Suprapubic skin (tissue), 4 donors: ENCODE measurements at regions not wholly inside any gene's neighbourhood (a gene's known extent, or its start where the extent isn't known, plus 50 kb on each side); places are given as distances from the start of the nearest gene placed in this dataset.

Experiments used
- DNase-seq, 2 donors: peaks; one replicate each; pipeline ENCODE4 v3.0.0-alpha.2; 2019; ENCODE audit warnings: low spot score in 2 of 2
- H3K27ac ChIP-seq: fragments of 200-600 bp; sonication (generic); one replicate; pipeline ENCODE4 v1.5.1; 2019
- H3K27me3 ChIP-seq: fragments of 200-600 bp; sonication (generic); one replicate; pipeline ENCODE4 v1.5.1; 2019
- H3K36me3 ChIP-seq: fragments of 200-600 bp; sonication (generic); one replicate; pipeline ENCODE4 v1.5.1; 2019
- H3K4me1 ChIP-seq: fragments of 200-600 bp; sonication (generic); one replicate; pipeline ENCODE4 v1.5.1; 2019
- H3K4me3 ChIP-seq: fragments of 200-600 bp; sonication (generic); one replicate; pipeline ENCODE4 v1.5.1; 2019; ENCODE audit warnings: mild to moderate bottlenecking
- H3K9me3 ChIP-seq: fragments of 200-600 bp; sonication (generic); one replicate; pipeline ENCODE4 v1.5.1; 2019
- EP300 ChIP-seq: sonication (generic); formaldehyde crosslinking; IDR thresholded peaks from one replicate; pipeline ENCODE4 v1.6.1; 2017; ENCODE audit warnings: antibody characterized with exemption
- POLR2A ChIP-seq, 2 donors: fragments of 450-650 bp; IDR thresholded peaks; one replicate each; pipeline ENCODE4 v1.6.1; 2017; ENCODE audit warnings: antibody characterized with exemption in 2 of 2, mild to moderate bottlenecking in 2 of 2, moderate library complexity in 2 of 2
- POLR2AphosphoS5 ChIP-seq, 3 donors: sonication (generic); formaldehyde crosslinking; IDR thresholded peaks; one replicate each; pipeline ENCODE4 v1.6.1; 2017; ENCODE audit warnings: antibody characterized with exemption in 3 of 3
- WGBS: methylation state at CpG from one replicate; pipeline ENCODE4 v1.1.5; 2018; 5-methylcytosine and 5-hydroxymethylcytosine counted together
- TF ChIP-seq, protein P1 (sequence below), 2 donors: fragments of 200-600 bp in 1 of 2; fragments of 450-650 bp in 1 of 2; sonication (generic) in 1 of 2; IDR thresholded peaks; one replicate each; pipeline ENCODE4 v1.5.1; 2016 to 2019; ENCODE audit warnings: antibody characterized with exemption in 2 of 2, mild to moderate bottlenecking in 1 of 2, moderate library complexity in 1 of 2

DNA sequence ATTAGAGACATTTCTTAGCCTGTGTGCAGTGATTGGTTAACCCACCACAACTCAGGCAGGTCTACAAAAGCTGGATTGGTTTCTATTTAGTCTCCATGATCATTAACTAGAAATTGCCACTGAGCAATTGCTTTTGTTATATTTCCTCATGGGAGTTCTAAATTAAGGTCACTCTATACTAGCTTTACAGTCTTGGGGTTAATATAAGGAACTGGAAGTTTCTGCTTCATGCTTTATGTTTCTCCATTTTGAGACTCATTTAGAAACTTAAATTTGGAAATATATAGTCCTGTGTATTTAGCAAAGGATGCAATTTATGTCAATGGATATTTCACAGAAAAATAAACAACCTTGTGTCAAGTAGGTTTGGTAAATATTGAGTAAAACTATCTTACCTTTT lies 137.5 kb downstream of the HLX start:
- Histone ChIP-seq H3K27me3 (no peaks in the 10 kb centered on the region), H3K27ac (no peak overlapping the region), H3K9me3 (no peaks in the 10 kb centered on the region), H3K4me3 (no peak overlapping the region), H3K4me1 (no peaks in the 10 kb centered on the region), H3K36me3 (no peaks in the 10 kb centered on the region)
- TF ChIP-seq POLR2AphosphoS5 (IDR thresholded peaks at IDR 0.05) (no peak), POLR2A (IDR thresholded peaks at IDR 0.05) (no peak), EP300 (no peak)
- TF ChIP-seq, protein P1, sequence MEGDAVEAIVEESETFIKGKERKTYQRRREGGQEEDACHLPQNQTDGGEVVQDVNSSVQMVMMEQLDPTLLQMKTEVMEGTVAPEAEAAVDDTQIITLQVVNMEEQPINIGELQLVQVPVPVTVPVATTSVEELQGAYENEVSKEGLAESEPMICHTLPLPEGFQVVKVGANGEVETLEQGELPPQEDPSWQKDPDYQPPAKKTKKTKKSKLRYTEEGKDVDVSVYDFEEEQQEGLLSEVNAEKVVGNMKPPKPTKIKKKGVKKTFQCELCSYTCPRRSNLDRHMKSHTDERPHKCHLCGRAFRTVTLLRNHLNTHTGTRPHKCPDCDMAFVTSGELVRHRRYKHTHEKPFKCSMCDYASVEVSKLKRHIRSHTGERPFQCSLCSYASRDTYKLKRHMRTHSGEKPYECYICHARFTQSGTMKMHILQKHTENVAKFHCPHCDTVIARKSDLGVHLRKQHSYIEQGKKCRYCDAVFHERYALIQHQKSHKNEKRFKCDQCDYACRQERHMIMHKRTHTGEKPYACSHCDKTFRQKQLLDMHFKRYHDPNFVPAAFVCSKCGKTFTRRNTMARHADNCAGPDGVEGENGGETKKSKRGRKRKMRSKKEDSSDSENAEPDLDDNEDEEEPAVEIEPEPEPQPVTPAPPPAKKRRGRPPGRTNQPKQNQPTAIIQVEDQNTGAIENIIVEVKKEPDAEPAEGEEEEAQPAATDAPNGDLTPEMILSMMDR (IDR thresholded peaks at IDR 0.05), result no peak
- DNase-seq, result no peak

DNA sequence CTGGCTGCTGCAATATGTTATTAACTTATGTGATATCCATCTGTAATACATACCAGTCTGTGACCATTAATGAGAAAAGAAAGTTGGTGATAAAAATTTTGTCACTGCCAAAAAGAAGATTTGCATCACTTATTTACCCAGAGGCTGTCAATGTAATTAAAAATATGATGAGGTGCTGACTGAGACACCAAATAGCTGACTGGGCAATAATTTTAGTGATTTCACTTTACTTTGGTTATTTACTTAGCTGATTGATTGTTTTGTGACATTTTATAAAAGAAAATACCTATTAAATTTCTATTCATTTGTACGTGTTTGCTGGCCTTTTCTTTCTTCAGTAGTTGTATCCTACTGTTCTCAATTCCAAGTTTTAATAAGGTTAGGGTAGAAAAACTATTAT lies 139.2 kb downstream of the HLX start:
- DNase-seq, result no peak
- TF ChIP-seq POLR2A (IDR thresholded peaks at IDR 0.05) (no peak), EP300 (no peak), POLR2AphosphoS5 (IDR thresholded peaks at IDR 0.05) (no peak)
- TF ChIP-seq, protein P1 (IDR thresholded peaks at IDR 0.05), result no peak
- 83% methylated on average over 1 of the region's 1 CpG for WGBS
- Histone ChIP-seq H3K27ac (no peak overlapping the region), H3K27me3 (no peaks in the 10 kb centered on the region), H3K4me1 (no peaks in the 10 kb centered on the region), H3K4me3 (no peak overlapping the region), H3K36me3 (no peaks in the 10 kb centered on the region), H3K9me3 (no peaks in the 10 kb centered on the region)

DNA sequence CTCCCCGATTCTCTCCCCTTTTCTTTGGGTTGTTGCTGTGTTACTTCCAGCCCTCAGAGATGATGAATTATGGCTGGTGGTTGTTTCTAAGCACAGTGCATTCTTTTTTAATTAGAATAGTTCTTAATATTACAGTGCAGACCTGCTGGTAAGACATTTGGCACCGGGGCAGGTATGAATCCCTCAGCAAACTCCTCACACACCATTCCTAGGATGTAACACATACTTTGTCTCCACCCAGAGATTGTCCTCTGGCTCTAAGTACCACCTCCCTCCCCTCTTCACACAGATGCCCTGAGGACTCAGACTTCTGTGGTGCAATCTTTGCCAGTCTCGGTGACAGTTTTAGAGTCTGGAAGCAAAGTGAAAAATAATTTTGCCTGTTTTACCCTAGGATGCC lies 143.1 kb downstream of the HLX start:
- no peak overlapping the region for H3K27ac ChIP-seq
- H3K4me1 ChIP-seq, result no peaks in the 10 kb centered on the region
- no peaks in the 10 kb centered on the region for H3K27me3 ChIP-seq
- no peak overlapping the region for H3K4me3 ChIP-seq
- H3K36me3 ChIP-seq, result no peaks in the 10 kb centered on the region
- no peak for DNase-seq
- TF ChIP-seq, protein P1 (IDR thresholded peaks at IDR 0.05), result no peak
- TF ChIP-seq POLR2A (IDR thresholded peaks at IDR 0.05) (no peak), EP300 (no peak), POLR2AphosphoS5 (IDR thresholded peaks at IDR 0.05) (no peak)
- 52% methylated on average over 3 of the region's 3 CpGs for WGBS
- H3K9me3 ChIP-seq, result no peaks in the 10 kb centered on the region

DNA sequence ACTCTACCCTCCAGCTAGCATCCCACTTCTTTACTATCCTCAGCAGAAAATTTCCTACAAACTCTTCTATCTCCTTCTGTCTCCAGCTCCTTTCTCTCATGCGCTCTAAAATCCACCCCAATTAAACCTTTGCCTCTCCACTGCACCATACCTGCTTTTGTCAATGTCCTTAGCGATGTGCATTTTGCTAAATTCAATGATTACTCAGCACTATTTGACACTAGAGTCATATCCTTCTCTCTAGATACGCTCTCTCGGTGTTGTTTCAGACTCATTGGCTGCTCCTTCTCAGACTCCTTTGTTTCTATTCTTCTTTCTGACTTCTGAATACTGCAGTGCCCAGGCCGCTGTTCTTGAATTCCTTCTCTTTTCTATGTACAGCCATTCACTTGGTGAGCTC lies 144.2 kb downstream of the HLX start:
- WGBS, result 96% methylated on average over 5 of the region's 5 CpGs
- no peak for DNase-seq
- TF ChIP-seq EP300, result no peak
- TF ChIP-seq POLR2AphosphoS5 (IDR thresholded peaks at IDR 0.05), result no peak
- TF ChIP-seq, protein P1 (IDR thresholded peaks at IDR 0.05), result no peak
- TF ChIP-seq POLR2A (IDR thresholded peaks at IDR 0.05), result no peak
- no peaks in the 10 kb centered on the region for H3K9me3 ChIP-seq
- H3K36me3 ChIP-seq, result no peaks in the 10 kb centered on the region
- H3K27ac ChIP-seq, result no peak overlapping the region
- H3K27me3 ChIP-seq, result no peaks in the 10 kb centered on the region
- H3K4me1 ChIP-seq, result no peaks in the 10 kb centered on the region
- no peak overlapping the region for H3K4me3 ChIP-seq

DNA sequence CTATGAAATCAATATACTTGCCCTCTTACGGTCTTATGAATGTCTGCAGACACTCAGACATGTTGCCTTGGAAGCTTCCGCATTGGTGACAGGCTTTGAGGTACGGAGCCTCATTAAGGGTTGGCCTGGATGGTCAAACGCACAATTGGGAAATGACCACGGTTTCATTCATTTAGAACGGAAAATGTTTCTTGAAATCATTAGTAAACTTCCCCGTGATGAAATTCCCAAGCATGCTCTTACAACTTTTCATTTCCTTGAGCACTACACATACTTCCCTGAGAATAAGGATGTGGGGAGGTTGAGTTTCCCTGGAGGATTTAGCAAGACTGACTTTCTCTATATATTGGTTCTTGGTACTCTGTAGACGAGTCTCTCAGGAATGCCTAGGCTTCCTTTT lies 146.3 kb downstream of the HLX start:
- Histone ChIP-seq H3K9me3 (no peaks in the 10 kb centered on the region), H3K27ac (no peak overlapping the region), H3K36me3 (no peaks in the 10 kb centered on the region), H3K27me3 (no peaks in the 10 kb centered on the region), H3K4me3 (no peak overlapping the region), H3K4me1 (no peaks in the 10 kb centered on the region)
- WGBS, result 77% methylated on average over 8 of the region's 8 CpGs
- TF ChIP-seq POLR2A (IDR thresholded peaks at IDR 0.05) (no peak), POLR2AphosphoS5 (IDR thresholded peaks at IDR 0.05) (no peak), EP300 (no peak)
- TF ChIP-seq, protein P1 (IDR thresholded peaks at IDR 0.05), result no peak
- no peak for DNase-seq
